AG09309 (cell line): ENCODE measurements at regions not wholly inside any gene's neighbourhood (a gene's known extent, or its start where the extent isn't known, plus 50 kb on each side); places are given as distances from the start of the nearest gene placed in this dataset.

ENCODE experiments used
- DNase-seq: peaks from one replicate; pipeline ENCODE4 v3.0.0-alpha.2; 2010; ENCODE audit warnings: low read depth
- H3K4me3 ChIP-seq: 2 replicates; pipeline ENCODE4 v1.5.1; 2011; ENCODE audit warnings: mild to moderate bottlenecking, low read depth, low read length, moderate library complexity; ENCODE audit not compliant: control insufficient read depth
- TF ChIP-seq, protein P1 (sequence below): IDR thresholded peaks from 2 replicates; pipeline ENCODE4 v1.5.1; 2011; ENCODE audit warnings: mild to moderate bottlenecking, low read depth, low read length, inconsistent platforms; ENCODE audit not compliant: insufficient read depth, control insufficient read depth; ENCODE audit errors: missing control alignments

DNA sequence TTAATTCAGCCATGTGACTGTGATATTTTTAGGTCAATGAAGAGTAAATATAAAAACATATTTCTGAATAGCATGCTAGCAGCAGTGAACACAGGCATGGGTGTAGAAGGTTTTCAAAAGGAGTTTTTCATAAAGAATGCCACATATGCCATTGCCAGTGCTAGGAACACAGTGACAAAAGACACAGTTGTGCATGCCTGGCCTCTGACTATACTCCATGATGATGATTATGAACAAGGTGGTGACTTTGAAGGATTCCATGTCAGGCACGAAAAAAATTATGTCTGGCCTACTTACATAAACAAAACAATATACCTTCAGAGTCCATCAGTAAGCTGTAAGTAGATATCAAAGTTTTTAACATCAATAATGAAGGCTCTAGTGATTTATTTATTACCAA is 438.7 kb downstream of the TLE1 start:
- TF ChIP-seq, protein P1, sequence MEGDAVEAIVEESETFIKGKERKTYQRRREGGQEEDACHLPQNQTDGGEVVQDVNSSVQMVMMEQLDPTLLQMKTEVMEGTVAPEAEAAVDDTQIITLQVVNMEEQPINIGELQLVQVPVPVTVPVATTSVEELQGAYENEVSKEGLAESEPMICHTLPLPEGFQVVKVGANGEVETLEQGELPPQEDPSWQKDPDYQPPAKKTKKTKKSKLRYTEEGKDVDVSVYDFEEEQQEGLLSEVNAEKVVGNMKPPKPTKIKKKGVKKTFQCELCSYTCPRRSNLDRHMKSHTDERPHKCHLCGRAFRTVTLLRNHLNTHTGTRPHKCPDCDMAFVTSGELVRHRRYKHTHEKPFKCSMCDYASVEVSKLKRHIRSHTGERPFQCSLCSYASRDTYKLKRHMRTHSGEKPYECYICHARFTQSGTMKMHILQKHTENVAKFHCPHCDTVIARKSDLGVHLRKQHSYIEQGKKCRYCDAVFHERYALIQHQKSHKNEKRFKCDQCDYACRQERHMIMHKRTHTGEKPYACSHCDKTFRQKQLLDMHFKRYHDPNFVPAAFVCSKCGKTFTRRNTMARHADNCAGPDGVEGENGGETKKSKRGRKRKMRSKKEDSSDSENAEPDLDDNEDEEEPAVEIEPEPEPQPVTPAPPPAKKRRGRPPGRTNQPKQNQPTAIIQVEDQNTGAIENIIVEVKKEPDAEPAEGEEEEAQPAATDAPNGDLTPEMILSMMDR: no peak
- no peak overlapping the region for H3K4me3 ChIP-seq
- no peak for DNase-seq

DNA sequence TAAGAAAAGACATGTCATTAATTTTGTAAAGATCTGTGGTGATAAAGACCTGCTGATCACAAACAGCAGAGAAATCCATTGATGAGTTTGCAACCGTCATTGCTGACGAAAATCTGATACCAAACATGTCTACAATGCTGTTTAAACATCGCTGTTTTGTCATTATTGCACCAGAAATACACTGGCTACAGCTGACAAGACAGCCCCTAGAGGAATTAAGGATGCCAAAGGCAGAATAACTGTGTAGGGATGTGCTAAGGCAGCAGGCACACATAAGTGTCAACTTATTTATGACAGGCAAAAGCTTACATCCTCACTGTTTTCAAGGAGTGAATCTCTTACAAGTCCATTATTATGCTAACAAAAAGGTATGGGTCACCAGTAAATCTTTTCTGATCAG is 439.3 kb downstream of the TLE1 start:
- no peak for DNase-seq
- H3K4me3 ChIP-seq: no peak overlapping the region
- TF ChIP-seq, protein P1: no peak

DNA sequence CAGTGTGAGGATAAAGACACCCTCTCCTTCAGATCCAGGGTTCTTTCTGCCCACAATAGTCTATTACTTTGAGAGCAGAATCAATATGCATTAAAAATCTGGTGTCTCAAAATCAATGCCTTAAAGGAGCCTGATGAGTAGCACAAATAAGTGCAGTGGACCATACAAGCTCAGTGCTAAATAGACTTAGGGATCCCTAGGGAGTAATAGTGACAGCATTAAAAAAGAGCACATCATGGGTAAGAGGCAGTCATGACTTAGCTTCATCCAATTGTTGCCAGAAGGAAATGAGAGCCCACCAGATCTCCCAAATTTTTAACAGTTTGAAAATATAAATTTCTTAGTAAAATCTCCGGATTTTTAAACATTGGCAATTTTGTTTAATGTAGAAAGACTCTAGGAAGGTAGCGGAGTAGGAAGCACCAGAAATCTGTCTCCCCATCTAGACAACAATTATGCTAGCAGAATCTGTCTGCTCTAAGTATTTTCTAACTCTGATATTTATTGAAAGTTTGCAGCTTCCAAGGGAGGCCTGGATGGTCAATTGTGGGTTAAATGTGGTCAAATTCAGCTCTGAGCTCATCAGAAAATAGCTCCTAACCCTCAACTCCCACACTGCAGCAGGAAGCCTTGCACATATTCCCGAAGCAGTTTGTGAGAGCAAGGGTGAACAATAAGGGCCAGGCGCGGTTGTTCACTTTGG is 443.9 kb downstream of the TLE1 start:
- no peak for DNase-seq
- no peak overlapping the region for H3K4me3 ChIP-seq
- TF ChIP-seq, protein P1: no peak

DNA sequence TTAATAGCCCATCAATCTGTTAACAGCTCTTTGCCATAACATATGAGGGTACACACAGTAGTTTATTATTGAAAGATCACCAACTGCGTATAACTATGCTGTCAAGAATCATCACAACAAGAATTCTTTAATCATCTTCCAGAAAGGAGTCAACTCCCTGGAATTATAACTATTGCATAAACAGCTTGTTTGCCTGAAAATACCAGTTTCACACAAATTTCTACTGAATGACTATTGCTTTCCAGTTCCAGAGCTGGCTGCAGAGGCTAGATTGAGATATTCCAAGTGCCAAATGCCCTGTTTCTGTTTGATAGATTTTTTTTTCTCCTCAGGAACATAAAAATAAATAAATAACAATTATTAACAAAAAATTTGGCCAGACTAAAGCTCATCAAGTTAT is 444.7 kb downstream of the TLE1 start:
- TF ChIP-seq, protein P1: no peak
- no peak for DNase-seq
- no peak overlapping the region for H3K4me3 ChIP-seq

DNA sequence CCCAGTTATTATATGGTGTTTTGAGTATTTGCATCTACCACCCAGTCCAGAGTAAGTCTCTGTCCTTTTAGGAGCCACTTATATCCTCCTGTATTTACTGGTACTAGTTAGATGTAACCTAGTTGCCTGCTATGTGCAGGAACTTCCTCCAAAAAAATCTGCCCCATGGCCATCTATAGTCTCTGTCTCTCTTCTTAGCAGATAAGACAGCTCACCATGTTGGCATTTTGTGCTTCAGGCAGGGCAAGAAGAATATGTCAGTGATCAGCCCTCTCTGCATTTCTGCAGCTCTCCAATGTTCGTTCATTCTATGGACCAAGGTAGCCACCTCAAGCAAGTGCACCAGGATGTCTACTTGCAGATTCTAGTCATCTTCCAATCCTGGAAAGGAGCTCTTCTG is 446.5 kb downstream of the TLE1 start:
- H3K4me3 ChIP-seq: no peak overlapping the region
- TF ChIP-seq, protein P1: no peak
- DNase-seq: no peak

DNA sequence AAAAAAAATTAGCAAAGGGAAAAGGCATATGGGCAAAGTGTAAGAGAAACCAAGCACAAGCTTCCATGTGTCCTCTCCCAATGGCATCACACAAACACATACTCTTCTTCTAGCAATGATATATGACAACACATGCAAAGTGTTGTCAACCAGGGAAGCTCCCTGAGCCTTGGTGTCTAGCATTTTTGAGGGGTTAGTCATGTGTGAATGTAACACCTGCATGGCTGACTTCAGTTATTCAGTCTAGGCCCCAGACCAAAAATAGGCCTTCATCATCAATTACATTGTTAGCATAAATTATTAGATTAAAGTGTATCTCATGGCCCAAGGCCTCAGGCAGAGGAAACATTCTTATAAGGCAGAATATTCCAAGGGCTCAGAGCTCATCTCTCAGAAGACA is 450.0 kb downstream of the TLE1 start:
- TF ChIP-seq, protein P1: no peak
- no peak for DNase-seq
- H3K4me3 ChIP-seq: no peak overlapping the region

DNA sequence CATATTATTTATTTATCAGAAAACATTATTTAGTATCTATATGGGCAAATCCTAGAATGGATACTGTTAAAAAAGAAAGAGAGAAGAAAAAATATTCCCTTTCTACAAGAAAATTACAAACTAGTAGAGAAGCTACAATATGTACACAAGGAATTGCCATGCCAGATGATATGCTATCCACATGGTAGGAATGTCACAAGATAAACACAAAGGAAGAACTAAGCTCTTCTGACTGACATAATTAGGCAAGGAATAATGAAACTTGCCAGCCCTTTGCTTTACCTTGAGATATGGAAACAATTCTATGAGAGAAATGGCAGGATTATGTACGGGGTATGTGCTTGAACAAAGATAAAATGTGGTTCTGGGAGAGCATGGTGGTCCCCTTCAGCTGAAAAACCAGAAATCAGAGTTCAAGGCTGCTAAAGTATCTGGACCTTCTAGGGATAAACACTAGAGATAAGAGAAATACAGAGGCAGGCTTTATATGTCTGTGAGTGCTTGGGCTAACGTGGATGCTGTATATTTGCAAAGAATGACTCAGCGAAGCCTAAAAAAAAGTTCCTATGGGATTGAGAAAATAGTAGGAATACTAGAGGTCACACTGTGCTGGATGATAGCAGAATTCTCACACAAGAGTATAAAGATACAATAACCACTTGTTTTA is 451.6 kb downstream of the TLE1 start:
- H3K4me3 ChIP-seq: no peak overlapping the region
- TF ChIP-seq, protein P1: no peak
- no peak for DNase-seq
